Upper lobe of left lung (tissue), 6 donors: ENCODE measurements at regions not wholly inside any gene's neighbourhood (a gene's known extent, or its start where the extent isn't known, plus 50 kb on each side); places are given as distances from the start of the nearest gene placed in this dataset.

Source experiments
- ATAC-seq, 2 donors: fragments of 200-7000 bp; cut with Tn5 transposase; one replicate each; pipeline ENCODE4 v1.9.1; 2022; ENCODE audit warnings: mild to moderate bottlenecking in 2 of 2, moderate library complexity in 2 of 2; ENCODE audit not compliant: low FRiP score in 2 of 2
- DNase-seq, 2 donors: peaks; one replicate each; pipeline ENCODE4 v3.0.0-alpha.2; 2019 to 2020
- H3K27ac ChIP-seq, 4 donors: fragments of 200-600 bp; sonication (generic); one replicate each; pipeline ENCODE4 v1.5.1; 2016 to 2019
- H3K27me3 ChIP-seq, 4 donors: fragments of 200-600 bp; sonication (generic); one replicate each; pipeline ENCODE4 v1.5.1; 2017 to 2019
- H3K36me3 ChIP-seq, 4 donors: fragments of 200-600 bp; sonication (generic); one replicate each; pipeline ENCODE4 v1.5.1; 2016 to 2019
- H3K4me1 ChIP-seq, 4 donors: fragments of 200-600 bp; sonication (generic); one replicate each; pipeline ENCODE4 v1.5.1; 2018 to 2019
- H3K4me3 ChIP-seq, 4 donors: fragments of 200-600 bp; sonication (generic); one replicate each; pipeline ENCODE4 v1.5.1; 2017 to 2019; ENCODE audit warnings: mild to moderate bottlenecking in 2 of 4, moderate library complexity in 1 of 4
- H3K9me3 ChIP-seq, 4 donors: fragments of 200-600 bp; sonication (generic); one replicate each; pipeline ENCODE4 v1.5.1; 2018 to 2019
- CTCF ChIP-seq, 6 experiments: fragments of 450-650 bp in 4 of 6; fragments of 200-600 bp in 2 of 6; sonication (generic) in 2 of 6; IDR thresholded peaks; one replicate each; pipeline ENCODE4 v1.5.1; 2016 to 2019; ENCODE audit warnings: antibody characterized with exemption in 6 of 6
- EP300 ChIP-seq, 4 donors: sonication (generic); formaldehyde crosslinking; IDR thresholded peaks; one replicate each; pipeline ENCODE4 v1.5.1; 2017; ENCODE audit warnings: antibody characterized with exemption in 4 of 4, control low read depth in 2 of 4
- POLR2A ChIP-seq, 4 donors: fragments of 450-650 bp; IDR thresholded peaks; one replicate each; pipeline ENCODE4 v1.5.1; 2016 to 2017; ENCODE audit warnings: antibody characterized with exemption in 4 of 4, mild to moderate bottlenecking in 2 of 4
- POLR2AphosphoS5 ChIP-seq, 2 donors: sonication (generic); formaldehyde crosslinking; IDR thresholded peaks; one replicate each; pipeline ENCODE4 v1.5.1; 2017; ENCODE audit warnings: antibody characterized with exemption in 2 of 2
- WGBS, 2 donors: methylation state at CpG; one replicate each; pipeline ENCODE4 v1.1.5; 2017 to 2018; 5-methylcytosine and 5-hydroxymethylcytosine counted together
- donor health status: DM: no; HTN: no; CAD: no; lungs with moderate emphysema.
- donor health status: DM: no; HTN: yes; CAD: no; lungs with severe emphysema.

- no peak overlapping the region for H3K27ac ChIP-seq
- H3K4me1 ChIP-seq, result no peaks in the 10 kb centered on the region
- no peak for ATAC-seq
- DNase-seq, result no peak
- no peaks in the 10 kb centered on the region for H3K27me3 ChIP-seq
- H3K9me3 ChIP-seq, result no peaks in the 10 kb centered on the region
- no peak overlapping the region for H3K4me3 ChIP-seq
- no peak for TF ChIP-seq EP300 (IDR thresholded peaks at IDR 0.05)
- TF ChIP-seq POLR2A (IDR thresholded peaks at IDR 0.05), result no peak
- no peak for TF ChIP-seq CTCF (IDR thresholded peaks at IDR 0.05)
- no peak for TF ChIP-seq POLR2AphosphoS5 (IDR thresholded peaks at IDR 0.05)
- 84 to 95% methylated on average over 1 of the region's 1 CpG for WGBS, 2 donors
- no peaks in the 10 kb centered on the region for H3K36me3 ChIP-seq
Observed at GRCh38 chr5:101948615-101949014, 347.5 kb downstream of the SLCO4C1 start.

GRCh38 chr5:101943784-101944183 lies 352.3 kb downstream of the SLCO4C1 start:
- ATAC-seq, result peak in 1 of 2 donors; percentile 16

GRCh38 chr5:101942321-101942882 lies 353.7 kb downstream of the SLCO4C1 start:
- ATAC-seq, result peak; percentile 34 to 57

More at GRCh38 chr5:101943784-101944183, 352.3 kb downstream of the SLCO4C1 start:
- H3K4me1 ChIP-seq, result no peaks in the 10 kb centered on the region
- no peak overlapping the region for H3K27ac ChIP-seq
- 41 to 59% methylated on average over 1 of the region's 1 CpG for WGBS, 2 donors
- H3K4me3 ChIP-seq, result no peak overlapping the region
- no peak for DNase-seq
- TF ChIP-seq EP300 (IDR thresholded peaks at IDR 0.05) (no peak), CTCF (IDR thresholded peaks at IDR 0.05) (no peak), POLR2A (IDR thresholded peaks at IDR 0.05) (no peak), POLR2AphosphoS5 (IDR thresholded peaks at IDR 0.05) (no peak)
- no peaks in the 10 kb centered on the region for H3K27me3 ChIP-seq
- no peaks in the 10 kb centered on the region for H3K36me3 ChIP-seq
- no peaks in the 10 kb centered on the region for H3K9me3 ChIP-seq

GRCh38 chr5:101937041-101937440 lies 359.0 kb downstream of the SLCO4C1 start:
- no peak for DNase-seq
- TF ChIP-seq CTCF (IDR thresholded peaks at IDR 0.05), result no peak
- no peak for TF ChIP-seq POLR2AphosphoS5 (IDR thresholded peaks at IDR 0.05)
- no peak for ATAC-seq
- H3K9me3 ChIP-seq, result no peaks in the 10 kb centered on the region
- no peak overlapping the region for H3K4me3 ChIP-seq
- no peaks in the 10 kb centered on the region for H3K27me3 ChIP-seq
- H3K36me3 ChIP-seq, result no peaks in the 10 kb centered on the region
- H3K4me1 ChIP-seq, result no peaks in the 10 kb centered on the region
- WGBS, 2 donors, result 83 to 91% methylated on average over 2 of the region's 2 CpGs
- H3K27ac ChIP-seq, result no peak overlapping the region

More at GRCh38 chr5:101942321-101942882, 353.7 kb downstream of the SLCO4C1 start:
- Histone ChIP-seq H3K4me3 (no peak overlapping the region), H3K4me1 (no peaks in the 10 kb centered on the region), H3K27ac (no peak overlapping the region), H3K9me3 (no peaks in the 10 kb centered on the region), H3K27me3 (no peaks in the 10 kb centered on the region), H3K36me3 (no peaks in the 10 kb centered on the region)
- no peak for TF ChIP-seq EP300 (IDR thresholded peaks at IDR 0.05)
- no peak for TF ChIP-seq POLR2AphosphoS5 (IDR thresholded peaks at IDR 0.05)
- no peak for TF ChIP-seq POLR2A (IDR thresholded peaks at IDR 0.05)
- TF ChIP-seq CTCF (IDR thresholded peaks at IDR 0.05), result peak in 3 of 6 experiments; percentile 22 to 43 (median 39)
- WGBS, 2 donors, result 42 to 48% methylated on average over 6 to 8 of the region's 8 CpGs
- DNase-seq, result peak in 1 of 2 donors; percentile 24

GRCh38 chr5:101935086-101935485 lies 361.0 kb downstream of the SLCO4C1 start:
- Histone ChIP-seq H3K36me3 (no peaks in the 10 kb centered on the region), H3K27ac (no peak overlapping the region), H3K27me3 (no peaks in the 10 kb centered on the region), H3K4me3 (no peak overlapping the region), H3K4me1 (no peaks in the 10 kb centered on the region), H3K9me3 (no peaks in the 10 kb centered on the region)
- TF ChIP-seq POLR2AphosphoS5 (IDR thresholded peaks at IDR 0.05) (no peak), CTCF (IDR thresholded peaks at IDR 0.05) (no peak), EP300 (IDR thresholded peaks at IDR 0.05) (no peak), POLR2A (IDR thresholded peaks at IDR 0.05) (no peak)
- ATAC-seq, result no peak
- no peak for DNase-seq
